ENCODE measurements at regions not wholly inside any gene's neighbourhood (a gene's known extent, or its start where the extent isn't known, plus 50 kb on each side); places are given as distances from the start of the nearest gene placed in this dataset.
A peak's percentile ranks its signal among the peaks of the same experiment; 100 is the strongest.
"Not testable (repeated sequence)": the region's sequence is repeated elsewhere in the genome, so short reads cannot be mapped to it uniquely, and the experiment has no call there.

DNA sequence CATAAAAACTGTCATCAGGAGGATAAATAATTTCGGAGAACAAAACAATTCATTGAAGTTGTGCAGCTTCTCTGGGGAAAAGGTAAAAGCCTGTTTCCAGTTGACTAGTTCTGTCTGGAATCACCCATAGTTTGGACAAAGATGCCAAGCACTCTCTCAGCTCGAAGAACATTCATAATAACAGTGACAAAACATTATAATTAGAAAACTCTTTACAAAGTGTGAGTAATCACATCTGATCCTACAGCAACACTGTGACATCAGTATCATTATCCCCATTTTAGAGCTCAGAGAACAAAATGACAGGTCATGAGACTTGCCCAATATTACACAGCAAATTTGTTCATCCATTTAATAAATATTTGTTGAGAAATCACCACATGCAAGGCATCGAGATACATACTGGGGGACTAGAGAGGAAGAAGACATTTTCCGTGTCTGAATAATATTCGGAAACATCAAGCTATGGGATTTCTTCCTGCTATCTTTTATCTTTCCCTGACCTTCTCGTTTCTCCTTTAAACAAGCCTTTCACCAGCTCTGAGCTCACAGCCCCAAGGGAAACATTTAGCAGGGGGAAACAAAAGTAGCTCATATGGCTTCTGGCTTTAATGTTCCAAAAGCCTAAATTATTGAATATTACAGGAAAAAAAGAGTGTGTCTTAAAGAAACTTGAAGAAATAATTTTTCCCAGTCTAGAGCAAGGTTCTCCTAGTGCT lies 123.3 kb upstream of the GHITM start:
- H3K27me3 ChIP-seq (ENCODE audit: insufficient read depth, low read length, poor library complexity, severe bottlenecking) = no peaks in the 10 kb centered on the region
- no peak overlapping the region for H3K4me2 ChIP-seq (ENCODE audit: low read depth, low read length, poor library complexity, severe bottlenecking)
- H3F3A ChIP-seq (ENCODE audit: low read depth) = no peaks in the 10 kb centered on the region
- H3K79me2 ChIP-seq (ENCODE audit: insufficient read depth, low read length) = no peaks in the 10 kb centered on the region
- no peaks in the 10 kb centered on the region for H4K20me1 ChIP-seq (ENCODE audit: insufficient read depth, low read length, poor library complexity, severe bottlenecking)
- no peak overlapping the region for H3K9ac ChIP-seq (ENCODE audit: low read depth, low read length, poor library complexity, severe bottlenecking)
- H3K9me3 ChIP-seq (ENCODE audit: insufficient read depth, low read depth, low read length) = no peaks in the 10 kb centered on the region
- no peaks in the 10 kb centered on the region for H3K4me1 ChIP-seq (ENCODE audit: insufficient read depth, low read length, poor library complexity, severe bottlenecking)
- no peaks in the 10 kb centered on the region for H3K9me2 ChIP-seq (replicated peaks; ENCODE audit: low read depth, low read length)
- H2AFZ ChIP-seq (ENCODE audit: low read length) = no peak overlapping the region
- no peak overlapping the region for H3K4me3 ChIP-seq (ENCODE audit: low read length, poor library complexity, severe bottlenecking)
- H3K36me3 ChIP-seq (ENCODE audit: insufficient read depth, low read length) = no peaks in the 10 kb centered on the region
- TF ChIP-seq, protein P1, sequence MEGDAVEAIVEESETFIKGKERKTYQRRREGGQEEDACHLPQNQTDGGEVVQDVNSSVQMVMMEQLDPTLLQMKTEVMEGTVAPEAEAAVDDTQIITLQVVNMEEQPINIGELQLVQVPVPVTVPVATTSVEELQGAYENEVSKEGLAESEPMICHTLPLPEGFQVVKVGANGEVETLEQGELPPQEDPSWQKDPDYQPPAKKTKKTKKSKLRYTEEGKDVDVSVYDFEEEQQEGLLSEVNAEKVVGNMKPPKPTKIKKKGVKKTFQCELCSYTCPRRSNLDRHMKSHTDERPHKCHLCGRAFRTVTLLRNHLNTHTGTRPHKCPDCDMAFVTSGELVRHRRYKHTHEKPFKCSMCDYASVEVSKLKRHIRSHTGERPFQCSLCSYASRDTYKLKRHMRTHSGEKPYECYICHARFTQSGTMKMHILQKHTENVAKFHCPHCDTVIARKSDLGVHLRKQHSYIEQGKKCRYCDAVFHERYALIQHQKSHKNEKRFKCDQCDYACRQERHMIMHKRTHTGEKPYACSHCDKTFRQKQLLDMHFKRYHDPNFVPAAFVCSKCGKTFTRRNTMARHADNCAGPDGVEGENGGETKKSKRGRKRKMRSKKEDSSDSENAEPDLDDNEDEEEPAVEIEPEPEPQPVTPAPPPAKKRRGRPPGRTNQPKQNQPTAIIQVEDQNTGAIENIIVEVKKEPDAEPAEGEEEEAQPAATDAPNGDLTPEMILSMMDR (conservative IDR thresholded peaks at IDR 0.05; ENCODE audit: low read length) = no peak
- TF ChIP-seq EZH2phosphoT487 (IDR thresholded peaks at IDR 0.05; ENCODE audit: borderline replicate concordance) = no peak

DNA sequence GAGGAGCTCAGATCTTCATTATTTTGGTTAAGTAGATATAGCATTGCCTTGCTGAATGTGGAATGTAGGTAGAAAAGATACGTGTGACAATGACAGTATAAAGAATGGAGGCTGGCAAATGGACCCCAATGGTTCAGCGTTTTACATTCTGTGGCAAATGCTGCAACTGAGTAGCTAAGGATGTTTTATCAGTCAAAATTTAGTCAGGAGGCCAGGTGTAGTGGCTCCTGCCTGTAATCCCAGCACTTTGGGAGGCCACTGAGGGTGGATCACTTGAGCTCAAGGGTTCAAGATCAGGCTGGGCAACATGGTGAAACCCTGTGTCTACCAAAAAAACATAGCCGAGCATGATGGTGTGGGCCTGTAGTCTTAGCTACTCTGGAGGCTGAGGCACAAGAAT lies 120.5 kb upstream of the GHITM start:
- Histone ChIP-seq H3K4me1 (ENCODE audit: insufficient read depth, low read length, poor library complexity, severe bottlenecking) (no peaks in the 10 kb centered on the region), H3K27me3 (ENCODE audit: insufficient read depth, low read length, poor library complexity, severe bottlenecking) (no peaks in the 10 kb centered on the region), H3K9me2 (replicated peaks; ENCODE audit: low read depth, low read length) (no peaks in the 10 kb centered on the region), H2AFZ (ENCODE audit: low read length) (no peak overlapping the region), H3K9me3 (ENCODE audit: insufficient read depth, low read depth, low read length) (no peaks in the 10 kb centered on the region), H4K20me1 (ENCODE audit: insufficient read depth, low read length, poor library complexity, severe bottlenecking) (no peaks in the 10 kb centered on the region), H3F3A (ENCODE audit: low read depth) (no peaks in the 10 kb centered on the region), H3K9ac (ENCODE audit: low read depth, low read length, poor library complexity, severe bottlenecking) (no peak overlapping the region), H3K36me3 (ENCODE audit: insufficient read depth, low read length) (no peaks in the 10 kb centered on the region), H3K79me2 (ENCODE audit: insufficient read depth, low read length) (no peaks in the 10 kb centered on the region), H3K4me2 (ENCODE audit: low read depth, low read length, poor library complexity, severe bottlenecking) (no peak overlapping the region), H3K4me3 (ENCODE audit: low read length, poor library complexity, severe bottlenecking) (no peak overlapping the region)
- TF ChIP-seq, protein P1 (conservative IDR thresholded peaks at IDR 0.05; ENCODE audit: low read length) = no peak
- no peak for TF ChIP-seq EZH2phosphoT487 (IDR thresholded peaks at IDR 0.05; ENCODE audit: borderline replicate concordance)

- not testable (repeated sequence) for H3K36me3 ChIP-seq (ENCODE audit: insufficient read depth, low read length); H3K9me3 ChIP-seq (ENCODE audit: insufficient read depth, low read depth, low read length)
Observed at GRCh38 chr10:84019854-84020458, 119.4 kb upstream of the GHITM start.

DNA sequence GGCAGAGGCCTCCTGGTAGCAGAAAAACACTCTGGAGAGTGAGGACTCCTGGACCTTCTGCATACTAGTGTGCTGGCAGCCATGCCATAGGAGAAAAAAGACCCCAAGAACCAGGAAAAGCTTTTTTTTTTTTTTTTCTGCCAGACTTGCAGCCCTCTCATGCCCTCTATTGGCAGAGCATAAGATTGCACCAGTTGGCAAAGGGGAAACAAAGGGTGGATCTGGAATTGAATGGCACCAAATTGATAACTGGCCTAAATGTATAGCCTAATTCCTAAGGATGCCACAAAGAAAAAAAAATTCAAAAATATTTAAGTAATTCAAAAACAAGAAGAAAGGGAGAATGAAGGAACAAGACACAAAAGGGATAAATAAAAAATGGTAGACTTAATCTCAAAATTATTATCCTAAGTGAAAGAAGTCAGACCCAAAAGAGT lies 112.5 kb upstream of the GHITM start:
- H3K4me1 ChIP-seq (ENCODE audit: insufficient read depth, low read length, poor library complexity, severe bottlenecking) = no peaks in the 10 kb centered on the region
- no peak overlapping the region for H3K4me3 ChIP-seq (ENCODE audit: low read length, poor library complexity, severe bottlenecking)
- H3K9me3 ChIP-seq (ENCODE audit: insufficient read depth, low read depth, low read length) = no peaks in the 10 kb centered on the region
- no peak overlapping the region for H3K9ac ChIP-seq (ENCODE audit: low read depth, low read length, poor library complexity, severe bottlenecking)
- H3K36me3 ChIP-seq (ENCODE audit: insufficient read depth, low read length) = no peaks in the 10 kb centered on the region
- no peaks in the 10 kb centered on the region for H4K20me1 ChIP-seq (ENCODE audit: insufficient read depth, low read length, poor library complexity, severe bottlenecking)
- H3K27me3 ChIP-seq (ENCODE audit: insufficient read depth, low read length, poor library complexity, severe bottlenecking) = no peaks in the 10 kb centered on the region
- H3F3A ChIP-seq (ENCODE audit: low read depth) = no peaks in the 10 kb centered on the region
- TF ChIP-seq EZH2phosphoT487 (IDR thresholded peaks at IDR 0.05; ENCODE audit: borderline replicate concordance) = no peak
- TF ChIP-seq, protein P1 (conservative IDR thresholded peaks at IDR 0.05; ENCODE audit: low read length) = peak; percentile 87
- no peak overlapping the region for H3K4me2 ChIP-seq (ENCODE audit: low read depth, low read length, poor library complexity, severe bottlenecking)
- H3K79me2 ChIP-seq (ENCODE audit: insufficient read depth, low read length) = no peaks in the 10 kb centered on the region
- H3K9me2 ChIP-seq (replicated peaks; ENCODE audit: low read depth, low read length) = no peaks in the 10 kb centered on the region
- H2AFZ ChIP-seq (ENCODE audit: low read length) = peak overlapping the region; percentile 58

More at GRCh38 chr10:84019854-84020458, 119.4 kb upstream of the GHITM start:
- not testable (repeated sequence) for H3K27me3 ChIP-seq (ENCODE audit: insufficient read depth, low read length, poor library complexity, severe bottlenecking); H3K9ac ChIP-seq (ENCODE audit: low read depth, low read length, poor library complexity, severe bottlenecking); H4K20me1 ChIP-seq (ENCODE audit: insufficient read depth, low read length, poor library complexity, severe bottlenecking); H3K79me2 ChIP-seq (ENCODE audit: insufficient read depth, low read length); H3K4me2 ChIP-seq (ENCODE audit: low read depth, low read length, poor library complexity, severe bottlenecking); H3F3A ChIP-seq (ENCODE audit: low read depth); H3K9me2 ChIP-seq (replicated peaks; ENCODE audit: low read depth, low read length); H2AFZ ChIP-seq (ENCODE audit: low read length); H3K4me1 ChIP-seq (ENCODE audit: insufficient read depth, low read length, poor library complexity, severe bottlenecking); H3K4me3 ChIP-seq (ENCODE audit: low read length, poor library complexity, severe bottlenecking)

Measured in Loucy (cell line).